Activated CD4-positive, alpha-beta T cell treated with anti-CD3 and anti-CD28 coated beads, Interleukin-10, Interleukin-2, amounts not matched to agents 100 ng/mL and 50 ng/mL, durations not matched to agents 16 hours and 8 hours (primary cell): ENCODE measurements at regions not wholly inside any gene's neighbourhood (a gene's known extent, or its start where the extent isn't known, plus 50 kb on each side); places are given as distances from the start of the nearest gene placed in this dataset.
A peak's percentile ranks its signal among the peaks of the same experiment; 100 is the strongest.

ENCODE experiments used
- DNase-seq: peaks from one replicate; pipeline ENCODE4 v3.0.0-alpha.2; 2020

- DNase-seq, result no peak
Observed at GRCh38 chr7:116083796-116084195, 53.2 kb upstream of the TFEC start.

GRCh38 chr7:116086547-116087045 is 56.0 kb upstream of the TFEC start:
- DNase-seq, result no peak

- DNase-seq, result no peak
Observed at GRCh38 chr7:116087291-116087690, 56.7 kb upstream of the TFEC start.

GRCh38 chr7:116087984-116088383 is 57.4 kb upstream of the TFEC start:
- no peak for DNase-seq

GRCh38 chr7:116089293-116089692 is 58.7 kb upstream of the TFEC start:
- no peak for DNase-seq

- DNase-seq, result no peak
Observed at GRCh38 chr7:116093516-116094301, 63.1 kb upstream of the TFEC start.

GRCh38 chr7:116095396-116095795 is 64.8 kb upstream of the TFEC start:
- DNase-seq, result no peak

GRCh38 chr7:116097365-116098009 is 66.9 kb upstream of the TFEC start:
- DNase-seq, result no peak

- no peak for DNase-seq
Observed at GRCh38 chr7:116098175-116098574, 67.6 kb upstream of the TFEC start.

- DNase-seq, result no peak
Observed at GRCh38 chr7:116100626-116101025, 70.1 kb upstream of the TFEC start.

GRCh38 chr7:116101704-116102103 is 71.1 kb upstream of the TFEC start:
- DNase-seq, result no peak

- DNase-seq, result no peak
Observed at GRCh38 chr7:116111475-116111874, 80.9 kb upstream of the TFEC start.

- no peak for DNase-seq
Observed at GRCh38 chr7:116113310-116113709, 82.7 kb upstream of the TFEC start.

GRCh38 chr7:116120839-116121238 is 89.5 kb upstream of the TES start:
- no peak for DNase-seq

GRCh38 chr7:116122972-116123595 is 87.3 kb upstream of the TES start:
- DNase-seq, result peak; percentile 20

GRCh38 chr7:116128139-116128538 is 82.2 kb upstream of the TES start:
- DNase-seq, result no peak

GRCh38 chr7:116135306-116135705 is 75.0 kb upstream of the TES start:
- no peak for DNase-seq

GRCh38 chr7:116138202-116138801 is 72.0 kb upstream of the TES start:
- peak; percentile 66 for DNase-seq

GRCh38 chr7:116139007-116139406 is 71.3 kb upstream of the TES start:
- no peak for DNase-seq

GRCh38 chr7:116139807-116140206 is 70.5 kb upstream of the TES start:
- no peak for DNase-seq

GRCh38 chr7:116142374-116142773 is 68.0 kb upstream of the TES start:
- no peak for DNase-seq

- DNase-seq, result peak; percentile 9
Observed at GRCh38 chr7:116142850-116143249, 67.5 kb upstream of the TES start.

GRCh38 chr7:116145245-116145852 is 65.0 kb upstream of the TES start:
- peak; percentile 80 for DNase-seq
